ENCODE measurements at regions not wholly inside any gene's neighbourhood (a gene's known extent, or its start where the extent isn't known, plus 50 kb on each side); places are given as distances from the start of the nearest gene placed in this dataset.

DNA sequence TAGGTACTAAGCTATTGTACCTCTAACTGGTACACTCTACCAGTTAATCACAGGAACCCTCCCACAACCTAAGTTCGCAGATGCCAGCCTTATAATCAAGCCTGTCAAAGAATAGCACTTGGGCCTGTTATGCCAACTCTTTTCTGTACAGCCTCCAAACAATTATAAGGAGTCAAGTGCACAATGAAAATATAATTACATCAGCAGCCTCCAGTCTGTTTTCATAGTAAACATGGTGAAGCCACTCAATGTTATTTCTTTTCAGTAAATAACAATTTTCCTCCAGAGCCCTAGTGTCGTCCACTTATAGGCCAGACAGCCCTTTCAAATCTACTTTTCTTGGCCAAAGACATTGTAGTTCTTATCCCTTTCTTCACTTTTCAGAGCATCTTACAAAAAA lies 82.7 kb upstream of the CARMIL1 start:
- TF ChIP-seq GATA3 (IDR thresholded peaks at IDR 0.05; ENCODE audit: low read depth, low read length) (no peak), GATA2 (IDR thresholded peaks at IDR 0.05; ENCODE audit: low read depth, low read length) (no peak)
